ENCODE measurements at regions not wholly inside any gene's neighbourhood (a gene's known extent, or its start where the extent isn't known, plus 50 kb on each side); places are given as distances from the start of the nearest gene placed in this dataset.

GRCh38 chr17:72005332-72006163 is 115.3 kb upstream of the SOX9 start:
- Histone ChIP-seq H3K9ac (replicated peaks; ENCODE audit: extremely low read depth, insufficient read depth, low read length) (no peak overlapping the region), H3K4me1 (ENCODE audit: control insufficient read depth, extremely low read depth, insufficient read depth, low read length) (no peaks in the 10 kb centered on the region), H3K9me3 (replicated peaks; ENCODE audit: control insufficient read depth, insufficient read depth, low read length) (peaks cover 3% of the 10 kb centered on the region), H3K27ac (ENCODE audit: insufficient read depth, low read depth, low read length) (no peak overlapping the region), H3K4me3 (replicated peaks in 1 of 3; ENCODE audit: insufficient read depth in 1 of 3, low read depth in 1 of 3, low read length in 3 of 3) (no peak overlapping the region), H3K4me2 (ENCODE audit: insufficient read depth, low read length) (no peak overlapping the region), H3K36me3 (ENCODE audit: control insufficient read depth in 2 of 2, extremely low read depth in 1 of 2, insufficient read depth in 2 of 2, low read length in 2 of 2) (no peaks in the 10 kb centered on the region), H3K27me3 (ENCODE audit: control insufficient read depth in 2 of 2, insufficient read depth in 2 of 2, low read length in 2 of 2) (no peaks in the 10 kb centered on the region), H3K79me2 (ENCODE audit: control insufficient read depth, insufficient read depth, low read length) (no peaks in the 10 kb centered on the region), H4K20me1 (replicated peaks; ENCODE audit: control insufficient read depth, extremely low read depth, insufficient read depth, low read length) (no peaks in the 10 kb centered on the region), H2AFZ (ENCODE audit: low read depth, low read length) (no peak overlapping the region), H3K9me1 (replicated peaks; ENCODE audit: control insufficient read depth, extremely low read depth, insufficient read depth, low read length) (no peaks in the 10 kb centered on the region)
- FAIRE-seq (no peak), DNase-seq (ENCODE audit: low read depth, low spot score) (no peak)
- ChIA-PET CTCF (no interaction called here), POLR2A (no interaction called here)
- TF ChIP-seq CTCF (IDR thresholded peaks at IDR 0.05; ENCODE audit: extremely low read depth in 1 of 2, insufficient read depth in 1 of 2, low read depth in 1 of 2, low read length in 2 of 2) = no peak
- TF ChIP-seq MYC (IDR thresholded peaks at IDR 0.05; ENCODE audit: low read depth, low read length) = no peak
- TF ChIP-seq POLR2A (IDR thresholded peaks at IDR 0.05; ENCODE audit: low read depth, low read length) = no peak
- TF ChIP-seq EZH2 (IDR thresholded peaks at IDR 0.05; ENCODE audit: borderline replicate concordance, low read depth, low read length, severe bottlenecking) = no peak
- TF ChIP-seq FOS (IDR thresholded peaks at IDR 0.05; ENCODE audit: borderline replicate concordance, insufficient read depth, low read length) = no peak
- TF ChIP-seq GATA2 (IDR thresholded peaks at IDR 0.05; ENCODE audit: insufficient read depth, insufficient read length, low read depth, low read length) = no peak
- TF ChIP-seq POLR2AphosphoS5 (IDR thresholded peaks at IDR 0.05; ENCODE audit: insufficient read depth, low read depth, low read length) = no peak
- no peak for TF ChIP-seq MAX (IDR thresholded peaks at IDR 0.05; ENCODE audit: insufficient read depth, insufficient read length)
- TF ChIP-seq JUN (IDR thresholded peaks at IDR 0.05; ENCODE audit: borderline replicate concordance, insufficient read depth, insufficient read length, low read depth) = no peak
- intact Hi-C loops (cut with micrococcal nuclease) = no loop called here
- dilution Hi-C loops (cut with MboI; ENCODE audit: extremely low pct_ligation_motif_present, low sequenced_read_pairs) = no loop called here
- BruUV-seq (replicated peaks) = no TSS peak

Data from endothelial cell of umbilical vein (primary cell).